GM12875 (cell line): ENCODE measurements at regions not wholly inside any gene's neighbourhood (a gene's known extent, or its start where the extent isn't known, plus 50 kb on each side); places are given as distances from the start of the nearest gene placed in this dataset.

Experiments
- H3K4me3 ChIP-seq: one replicate; pipeline ENCODE4 v1.5.1; 2011; ENCODE audit warnings: low read depth, low read length, control low read depth
- TF ChIP-seq, protein P1 (sequence below): IDR thresholded peaks from 2 replicates; pipeline ENCODE4 v1.5.1; 2011; ENCODE audit warnings: low read depth, mild to moderate bottlenecking, control low read depth, inconsistent platforms, low read length, moderate library complexity, borderline replicate concordance; ENCODE audit not compliant: insufficient read depth

DNA sequence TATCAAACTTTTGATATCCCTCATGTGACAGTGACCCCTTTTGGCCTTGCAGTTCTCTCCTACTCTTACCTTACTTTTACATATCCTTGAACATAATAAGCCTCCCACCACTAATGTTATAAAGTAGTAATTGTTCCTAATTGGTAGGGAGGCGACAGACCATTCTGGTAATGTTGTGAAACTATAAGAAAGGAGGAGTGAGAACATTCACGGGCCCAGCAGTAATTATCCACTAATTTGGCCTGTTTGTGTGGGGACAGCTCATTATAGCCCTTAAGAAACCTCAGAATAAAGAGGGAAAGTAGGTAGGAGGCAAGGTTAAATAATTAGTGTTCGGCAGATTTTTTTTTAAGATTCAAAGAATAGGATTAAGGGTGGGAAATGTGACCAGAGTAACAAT is 1046.5 kb upstream of the ARRDC3 start:
- H3K4me3 ChIP-seq: no peak overlapping the region
- TF ChIP-seq, protein P1, sequence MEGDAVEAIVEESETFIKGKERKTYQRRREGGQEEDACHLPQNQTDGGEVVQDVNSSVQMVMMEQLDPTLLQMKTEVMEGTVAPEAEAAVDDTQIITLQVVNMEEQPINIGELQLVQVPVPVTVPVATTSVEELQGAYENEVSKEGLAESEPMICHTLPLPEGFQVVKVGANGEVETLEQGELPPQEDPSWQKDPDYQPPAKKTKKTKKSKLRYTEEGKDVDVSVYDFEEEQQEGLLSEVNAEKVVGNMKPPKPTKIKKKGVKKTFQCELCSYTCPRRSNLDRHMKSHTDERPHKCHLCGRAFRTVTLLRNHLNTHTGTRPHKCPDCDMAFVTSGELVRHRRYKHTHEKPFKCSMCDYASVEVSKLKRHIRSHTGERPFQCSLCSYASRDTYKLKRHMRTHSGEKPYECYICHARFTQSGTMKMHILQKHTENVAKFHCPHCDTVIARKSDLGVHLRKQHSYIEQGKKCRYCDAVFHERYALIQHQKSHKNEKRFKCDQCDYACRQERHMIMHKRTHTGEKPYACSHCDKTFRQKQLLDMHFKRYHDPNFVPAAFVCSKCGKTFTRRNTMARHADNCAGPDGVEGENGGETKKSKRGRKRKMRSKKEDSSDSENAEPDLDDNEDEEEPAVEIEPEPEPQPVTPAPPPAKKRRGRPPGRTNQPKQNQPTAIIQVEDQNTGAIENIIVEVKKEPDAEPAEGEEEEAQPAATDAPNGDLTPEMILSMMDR: no peak

DNA sequence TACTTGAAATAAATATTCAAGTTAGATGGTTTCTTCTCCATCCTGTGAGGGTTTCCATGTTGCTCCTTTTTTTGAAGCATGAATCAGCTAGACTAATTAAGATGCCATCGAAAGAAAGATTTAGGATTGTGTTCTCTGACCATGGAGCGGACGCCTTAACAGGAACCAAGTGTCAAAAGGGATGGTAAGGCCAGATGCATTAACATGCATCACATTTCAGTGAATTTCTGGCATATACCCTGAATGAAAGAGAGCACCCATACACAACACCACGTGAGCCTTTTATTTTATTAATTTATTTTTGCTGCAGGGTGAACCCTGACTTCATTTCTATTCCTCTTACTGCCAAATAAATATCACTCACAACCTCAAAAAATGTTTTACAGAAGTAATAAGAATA is 1045.3 kb upstream of the ARRDC3 start:
- TF ChIP-seq, protein P1: no peak

DNA sequence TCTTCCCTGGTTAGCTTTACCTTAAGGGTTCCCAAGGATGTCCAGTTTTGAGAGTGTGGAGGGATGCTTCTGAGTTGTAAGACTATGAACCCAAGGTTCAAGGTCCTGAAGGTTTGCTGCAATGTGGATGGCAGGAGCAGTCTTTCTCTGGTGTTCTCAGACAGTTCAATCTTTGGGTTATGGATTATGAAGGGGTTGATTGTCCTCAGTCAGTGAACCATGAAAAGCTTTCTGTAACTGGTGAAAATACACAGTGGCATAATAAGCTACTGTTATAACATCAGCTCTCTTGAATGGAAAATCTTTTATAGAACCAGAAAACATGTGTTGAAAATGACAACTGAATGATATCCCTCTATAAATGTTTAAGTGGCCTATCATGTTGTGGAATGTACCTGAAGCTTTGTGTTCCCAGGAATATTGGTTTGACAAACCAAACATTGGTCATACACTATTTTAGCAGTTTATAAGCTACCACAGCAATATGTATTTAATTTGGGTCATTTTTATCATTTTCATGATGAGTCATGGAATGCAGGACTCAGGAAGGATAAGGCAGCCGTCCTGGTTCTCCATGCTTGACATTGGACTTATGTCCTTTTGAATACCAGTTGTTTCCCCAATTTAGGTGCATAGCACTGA is 1041.8 kb upstream of the ARRDC3 start:
- TF ChIP-seq, protein P1: no peak
- no peak overlapping the region for H3K4me3 ChIP-seq

More for the DNA sequence above, 1045.3 kb upstream of the ARRDC3 start:
- H3K4me3 ChIP-seq: no peak overlapping the region

DNA sequence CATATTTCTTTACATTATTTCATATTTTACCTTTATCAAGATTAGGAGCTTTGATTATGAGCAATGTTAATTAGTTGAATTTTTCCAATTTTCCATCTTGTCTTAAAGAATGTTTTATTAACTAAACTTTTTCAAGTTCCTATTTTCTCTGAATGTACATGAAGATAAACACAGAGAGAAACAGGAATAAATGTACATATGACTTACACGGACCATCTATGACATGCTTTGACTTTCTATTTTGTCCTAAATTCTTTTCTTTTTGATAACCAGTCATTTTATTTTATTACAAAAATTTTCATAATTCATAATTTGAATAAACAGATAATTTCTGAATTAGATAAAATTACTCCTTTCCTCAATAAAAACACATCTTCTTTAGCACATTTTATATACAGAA is 1038.8 kb upstream of the ARRDC3 start:
- TF ChIP-seq, protein P1: no peak
- H3K4me3 ChIP-seq: no peak overlapping the region

DNA sequence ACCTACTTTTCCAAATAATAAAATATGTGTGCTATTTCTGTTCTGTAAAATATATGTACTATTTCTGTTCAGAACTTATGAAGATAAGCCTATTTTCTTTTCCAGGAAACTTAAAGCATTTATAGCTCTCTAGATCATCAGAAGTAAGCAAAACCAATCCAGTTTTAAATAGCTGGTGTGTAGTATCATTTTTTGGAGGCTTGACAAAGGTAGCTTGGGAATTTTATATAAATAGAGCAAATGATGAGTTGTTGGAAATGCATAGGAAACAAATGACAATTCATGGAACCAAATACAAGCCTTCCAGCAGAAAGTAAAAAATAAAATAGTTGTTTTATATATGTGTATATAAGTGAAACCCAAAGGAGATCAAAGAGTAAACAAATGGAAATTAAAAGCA is 1038.1 kb upstream of the ARRDC3 start:
- TF ChIP-seq, protein P1: no peak
- H3K4me3 ChIP-seq: no peak overlapping the region

DNA sequence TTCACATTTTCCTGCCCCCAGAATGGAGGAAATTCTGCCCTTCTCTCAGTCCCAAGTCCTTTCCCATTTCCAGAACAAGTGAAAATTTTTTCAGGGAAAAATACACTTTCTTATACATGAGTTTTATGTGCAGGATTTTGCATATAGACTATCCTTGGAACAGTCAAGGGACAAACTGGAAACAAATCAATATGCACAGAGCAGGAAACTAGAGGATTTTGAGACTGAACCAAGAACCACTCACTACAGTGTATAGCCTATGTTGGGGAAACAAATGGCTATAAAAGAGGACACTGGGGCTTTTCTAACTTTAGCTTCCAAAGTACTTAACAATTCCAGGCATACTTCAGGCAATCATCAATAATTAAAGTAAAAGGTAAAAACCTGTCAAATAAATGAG is 1036.1 kb upstream of the ARRDC3 start:
- no peak overlapping the region for H3K4me3 ChIP-seq
- TF ChIP-seq, protein P1: no peak

DNA sequence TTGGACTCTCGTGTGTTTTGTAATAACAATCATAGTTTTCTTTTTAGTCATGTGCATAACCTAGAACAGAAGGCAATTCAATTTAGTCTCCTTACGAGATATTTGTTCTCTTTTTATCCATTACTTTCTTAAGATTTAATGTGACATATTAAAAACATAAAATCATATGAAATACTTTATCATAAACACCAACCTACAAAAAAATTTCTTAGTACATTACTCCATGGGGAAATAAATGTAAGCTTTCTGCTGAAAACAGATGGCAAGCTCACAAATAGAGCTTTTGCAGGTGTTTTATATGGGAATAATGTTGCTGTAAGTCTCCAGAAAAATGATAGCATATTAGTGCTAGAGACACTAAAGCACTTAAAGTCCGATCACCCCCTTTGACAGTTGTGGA is 1035.2 kb upstream of the ARRDC3 start:
- TF ChIP-seq, protein P1: no peak
- H3K4me3 ChIP-seq: no peak overlapping the region
